HCT116 (cell line): ENCODE measurements at regions not wholly inside any gene's neighbourhood (a gene's known extent, or its start where the extent isn't known, plus 50 kb on each side); places are given as distances from the start of the nearest gene placed in this dataset.

ENCODE experiments used
- ATAC-seq: fragments of 200-7000 bp; cut with Tn5 transposase; 2 replicates; pipeline ENCODE4 v1.9.1; 2020; ENCODE audit warnings: mild to moderate bottlenecking, moderate library complexity
- BruUV-seq: library from RNA; stranded (reverse); fragments of 400-500 nt; replicated peaks from 2 replicates; lab custom pipeline; 2021; lab: Mats Ljungman, UMichigan
- CTCF ChIA-PET: fragments of 300-600 bp; sonication (Branson Sonifier 250); formaldehyde crosslinking; loops from one replicate; lab custom pipeline; 2021; ENCODE audit warnings: antibody characterized with exemption; lab: Charles Lee
- POLR2A ChIA-PET: fragments of 300-600, 350-600 bp; sonication (Branson Sonifier 250); formaldehyde crosslinking; loops from one replicate; lab custom pipeline; 2021; ENCODE audit warnings: antibody characterized with exemption; lab: Charles Lee
- RAD21 ChIA-PET, 2 experiments: fragments of 300-600 bp; sonication (Branson Sonifier 250); formaldehyde crosslinking; loops; one replicate each; lab custom pipeline; 2023; ENCODE audit warnings: low total read pairs in 2 of 2; ENCODE audit not compliant: uncharacterized antibody in 2 of 2, unreplicated experiment in 2 of 2, low non-redundant PET in 1 of 2; lab: Charles Lee
- DNase-seq: peaks from one replicate; pipeline ENCODE4 v3.0.0-alpha.2; 2010; ENCODE audit warnings: low read depth, low spot score
- H2AFZ ChIP-seq: fragments of 200-600 bp; shearing (Covaris generic), sonication (generic); 2 replicates; pipeline ENCODE4 v1.6.1; 2017; ENCODE audit warnings: low read depth, mixed run types, mixed read lengths, antibody characterized with exemption, low read length; ENCODE audit not compliant: poor library complexity, severe bottlenecking
- H3K27ac ChIP-seq: 2 replicates; pipeline ENCODE4 v1.5.1; 2012; ENCODE audit warnings: low read depth, low read length
- H3K27me3 ChIP-seq: fragments of 200-600 bp; sonication (generic); 2 replicates; pipeline ENCODE4 v1.6.1; 2016; ENCODE audit warnings: mixed run types, low read length, mixed read lengths; ENCODE audit not compliant: insufficient read depth
- H3K36me3 ChIP-seq, 2 experiments: fragments of 200-500 bp in 1 of 2; fragments of 200-600 bp in 1 of 2; sonication (Bioruptor generic) in 1 of 2; sonication (generic) in 1 of 2; 2 replicates each; pipeline versions ENCODE4 v1.5.1 to v1.6.1; 2014 to 2016; ENCODE audit warnings: low read length in 2 of 2, inconsistent platforms in 1 of 2, mixed read lengths in 1 of 2, mixed run types in 1 of 2; ENCODE audit not compliant: insufficient read depth in 2 of 2, control insufficient read depth in 1 of 2
- H3K4me1 ChIP-seq, 2 experiments: fragments of 200-600 bp in 1 of 2; sonication (generic) in 1 of 2; 2 replicates each; pipeline versions ENCODE4 v1.5.1 to v1.6.1; 2012 to 2017; ENCODE audit warnings: low read length in 2 of 2, inconsistent platforms in 1 of 2, mild to moderate bottlenecking in 1 of 2, mixed read lengths in 1 of 2, mixed run types in 1 of 2, moderate library complexity in 1 of 2; ENCODE audit not compliant: insufficient read depth in 2 of 2, control insufficient read depth in 1 of 2
- H3K4me2 ChIP-seq: fragments of 200-600 bp; sonication (generic); 2 replicates; pipeline ENCODE4 v1.6.1; 2017; ENCODE audit warnings: mixed run types, low read length, mixed read lengths
- H3K4me3 ChIP-seq, 2 experiments: fragments of 200-600 bp in 1 of 2; sonication (generic) in 1 of 2; replicated peaks in 1 of 2; 2 replicates each; pipeline ENCODE4 v1.5.1; 2011 to 2016; ENCODE audit warnings: low read length in 2 of 2, control low read depth in 1 of 2, low read depth in 1 of 2, mild to moderate bottlenecking in 1 of 2, mixed read lengths in 1 of 2, mixed run types in 1 of 2
- H3K79me2 ChIP-seq: fragments of 200-600 bp; sonication (generic); 2 replicates; pipeline ENCODE4 v1.6.1; 2017; ENCODE audit warnings: mild to moderate bottlenecking, mixed run types, low read length, moderate library complexity, mixed read lengths; ENCODE audit not compliant: insufficient read depth
- H3K9ac ChIP-seq: fragments of 200-600 bp; sonication (generic); 2 replicates; pipeline ENCODE4 v1.6.1; 2016; ENCODE audit warnings: low read length, mixed read lengths
- H3K9me2 ChIP-seq: fragments of 200-600 bp; sonication (generic), shearing (Covaris generic); 2 replicates; pipeline ENCODE4 v1.6.1; 2017; ENCODE audit warnings: mixed run types, mild to moderate bottlenecking, moderate library complexity; ENCODE audit not compliant: insufficient read depth
- H3K9me3 ChIP-seq, 2 experiments: fragments of 200-500 bp in 1 of 2; fragments of 200-600 bp in 1 of 2; sonication (Bioruptor generic) in 1 of 2; sonication (generic) in 1 of 2; 2 replicates each; pipeline ENCODE4 v1.6.1; 2014 to 2017; ENCODE audit warnings: low read length in 2 of 2, mixed read lengths in 2 of 2, inconsistent platforms in 1 of 2, low read depth in 1 of 2, mild to moderate bottlenecking in 1 of 2, mixed run types in 1 of 2, moderate library complexity in 1 of 2; ENCODE audit not compliant: control insufficient read depth in 1 of 2, insufficient read depth in 1 of 2
- H4K20me1 ChIP-seq: fragments of 200-600 bp; sonication (generic), shearing (Covaris generic); 2 replicates; pipeline ENCODE4 v1.6.1; 2017; ENCODE audit warnings: mixed run types, mild to moderate bottlenecking, moderate library complexity; ENCODE audit not compliant: insufficient read depth
- ATF3 ChIP-seq: IDR thresholded peaks from 2 replicates; pipeline ENCODE4 v1.6.1; 2012
- CBX3 ChIP-seq: IDR thresholded peaks from 2 replicates; pipeline ENCODE4 v1.6.1; 2012; ENCODE audit warnings: low read depth
- ELF1 ChIP-seq: IDR thresholded peaks from 2 replicates; pipeline ENCODE4 v1.6.1; 2012; ENCODE audit warnings: low read depth, borderline replicate concordance
- EZH2 ChIP-seq: fragments of 200-600 bp; sonication (generic); IDR thresholded peaks from 2 replicates; pipeline ENCODE4 v1.6.1; 2017; ENCODE audit warnings: antibody characterized with exemption, mixed run types
- EZH2phosphoT487 ChIP-seq: fragments of 200-600 bp; IDR thresholded peaks from 2 replicates; pipeline ENCODE4 v1.6.1; 2018; ENCODE audit warnings: antibody characterized with exemption, borderline replicate concordance
- FOSL1 ChIP-seq: IDR thresholded peaks from 2 replicates; pipeline ENCODE4 v1.6.1; 2012; ENCODE audit warnings: low read depth
- JUND ChIP-seq: IDR thresholded peaks from 2 replicates; pipeline ENCODE4 v1.6.1; 2012
- MAX ChIP-seq: IDR thresholded peaks from 2 replicates; pipeline ENCODE4 v1.6.1; 2012
- POLR2AphosphoS5 ChIP-seq: IDR thresholded peaks from 2 replicates; pipeline ENCODE4 v1.6.1; 2011; ENCODE audit warnings: mild to moderate bottlenecking, low read depth, low read length, moderate library complexity
- SP1 ChIP-seq: IDR thresholded peaks from 2 replicates; pipeline ENCODE4 v1.6.1; 2012; ENCODE audit warnings: low read depth
- SRF ChIP-seq: IDR thresholded peaks from 2 replicates; pipeline ENCODE4 v1.6.1; 2012; ENCODE audit warnings: low read depth
- YY1 ChIP-seq: IDR thresholded peaks from 2 replicates; pipeline ENCODE4 v1.6.1; 2011; ENCODE audit warnings: low read length, low read depth, moderate library complexity, mild to moderate bottlenecking; ENCODE audit not compliant: insufficient replicate concordance; ENCODE audit errors: extremely low read depth
- ZBTB33 ChIP-seq: IDR thresholded peaks from 2 replicates; pipeline ENCODE4 v1.6.1; 2011; ENCODE audit warnings: mild to moderate bottlenecking, low read length, moderate library complexity; ENCODE audit not compliant: insufficient replicate concordance; ENCODE audit errors: extremely low read depth
- ZNF274 ChIP-seq: fragments of 200-500 bp; sonication (Bioruptor generic); IDR thresholded peaks from 2 replicates; pipeline ENCODE4 v1.6.1; 2014; ENCODE audit warnings: mild to moderate bottlenecking, low read depth, low read length, inconsistent platforms
- intact Hi-C: fragments of 100-400 bp; cut with micrococcal nuclease; formaldehyde crosslinking; loops from 2 replicates; pipeline ENCODE4 v1.10.0; 2022

GRCh38 chr1:212205843-212206242, 79.4 kb upstream of the PPP2R5A start:
- no peaks in the 10 kb centered on the region for H3K9me2 ChIP-seq

GRCh38 chr1:212207118-212207517, 78.1 kb upstream of the PPP2R5A start:
- H3K4me2 ChIP-seq, result no peak overlapping the region
- no peak overlapping the region for H3K9ac ChIP-seq
- ChIA-PET POLR2A (no interaction called here), CTCF (no interaction called here), RAD21 (no interaction called here)
- no peak overlapping the region for H3K4me3 ChIP-seq
- no peak overlapping the region for H3K27ac ChIP-seq
- BruUV-seq, result no TSS peak
- no peaks in the 10 kb centered on the region for H3K27me3 ChIP-seq
- H3K79me2 ChIP-seq, result no peaks in the 10 kb centered on the region
- H2AFZ ChIP-seq, result no peak overlapping the region
- H4K20me1 ChIP-seq, result no peaks in the 10 kb centered on the region
- H3K9me3 ChIP-seq, result no peaks in the 10 kb centered on the region
- no peaks in the 10 kb centered on the region for H3K36me3 ChIP-seq
- H3K4me1 ChIP-seq, result peaks cover 0 to 4% of the 10 kb centered on the region in 2 experiments; a peak in 1 of 4 replicates
- no peaks in the 10 kb centered on the region for H3K9me2 ChIP-seq
- ATAC-seq (no peak), DNase-seq (no peak)
- intact Hi-C loops, result no loop called here
- TF ChIP-seq JUND, result no peak
- no peak for TF ChIP-seq FOSL1
- TF ChIP-seq ZBTB33, result no peak
- no peak for TF ChIP-seq ELF1
- TF ChIP-seq CBX3, result no peak
- no peak for TF ChIP-seq ZNF274
- TF ChIP-seq EZH2phosphoT487, result no peak
- TF ChIP-seq YY1, result no peak
- no peak for TF ChIP-seq EZH2
- no peak for TF ChIP-seq MAX
- TF ChIP-seq SP1, result no peak
- no peak for TF ChIP-seq POLR2AphosphoS5
- no peak for TF ChIP-seq ATF3

More at GRCh38 chr1:212205843-212206242, 79.4 kb upstream of the PPP2R5A start:
- Histone ChIP-seq H3K79me2 (no peaks in the 10 kb centered on the region), H3K4me3 (no peak overlapping the region), H3K27ac (no peak overlapping the region), H3K9ac (no peak overlapping the region), H3K36me3 (no peaks in the 10 kb centered on the region), H2AFZ (no peak overlapping the region), H3K4me2 (no peak overlapping the region), H4K20me1 (no peaks in the 10 kb centered on the region), H3K9me3 (no peaks in the 10 kb centered on the region), H3K4me1 (peaks cover 0 to 4% of the 10 kb centered on the region in 2 experiments; a peak in 1 of 4 replicates), H3K27me3 (no peaks in the 10 kb centered on the region)
- POLR2A ChIA-PET, result no interaction called here
- no peak for TF ChIP-seq ZBTB33
- TF ChIP-seq JUND, result no peak
- TF ChIP-seq POLR2AphosphoS5, result no peak
- TF ChIP-seq SRF, result no peak
- TF ChIP-seq FOSL1, result no peak
- ATAC-seq (no peak), DNase-seq (no peak)
- RAD21 ChIA-PET, result no interaction called here
- no TSS peak for BruUV-seq
- intact Hi-C loops, result no loop called here
- CTCF ChIA-PET, result no interaction called here
